IgD-negative memory B cell (primary cell): ENCODE measurements at regions not wholly inside any gene's neighbourhood (a gene's known extent, or its start where the extent isn't known, plus 50 kb on each side); places are given as distances from the start of the nearest gene placed in this dataset.
"Not testable (repeated sequence)": the region's sequence is repeated elsewhere in the genome, so short reads cannot be mapped to it uniquely, and the experiment has no call there.

Experiments used
- H3K27ac Mint-ChIP-seq, 3 donors: one replicate each; pipeline ENCODE4 v1.8.0; 2020 to 2022; ENCODE audit warnings: mild to moderate bottlenecking in 3 of 3, mixed read lengths in 3 of 3, moderate library complexity in 1 of 3
- H3K27me3 Mint-ChIP-seq: one replicate; pipeline ENCODE4 v1.8.0; 2021; ENCODE audit warnings: mixed read lengths
- H3K36me3 Mint-ChIP-seq: one replicate; pipeline ENCODE4 v1.8.0; 2020; ENCODE audit warnings: mild to moderate bottlenecking, mixed read lengths
- H3K4me1 Mint-ChIP-seq, 3 donors: one replicate each; pipeline ENCODE4 v1.8.0; 2020 to 2022; ENCODE audit warnings: mixed read lengths in 3 of 3, mild to moderate bottlenecking in 1 of 3
- H3K4me3 Mint-ChIP-seq, 4 donors: one replicate each; pipeline ENCODE4 v1.8.0; 2020 to 2022; ENCODE audit warnings: mild to moderate bottlenecking in 4 of 4, mixed read lengths in 4 of 4, moderate library complexity in 3 of 4
- H3K9me3 Mint-ChIP-seq, 3 donors: one replicate each; pipeline ENCODE4 v1.8.0; 2020 to 2021; ENCODE audit warnings: mixed read lengths in 3 of 3, mild to moderate bottlenecking in 1 of 3

DNA sequence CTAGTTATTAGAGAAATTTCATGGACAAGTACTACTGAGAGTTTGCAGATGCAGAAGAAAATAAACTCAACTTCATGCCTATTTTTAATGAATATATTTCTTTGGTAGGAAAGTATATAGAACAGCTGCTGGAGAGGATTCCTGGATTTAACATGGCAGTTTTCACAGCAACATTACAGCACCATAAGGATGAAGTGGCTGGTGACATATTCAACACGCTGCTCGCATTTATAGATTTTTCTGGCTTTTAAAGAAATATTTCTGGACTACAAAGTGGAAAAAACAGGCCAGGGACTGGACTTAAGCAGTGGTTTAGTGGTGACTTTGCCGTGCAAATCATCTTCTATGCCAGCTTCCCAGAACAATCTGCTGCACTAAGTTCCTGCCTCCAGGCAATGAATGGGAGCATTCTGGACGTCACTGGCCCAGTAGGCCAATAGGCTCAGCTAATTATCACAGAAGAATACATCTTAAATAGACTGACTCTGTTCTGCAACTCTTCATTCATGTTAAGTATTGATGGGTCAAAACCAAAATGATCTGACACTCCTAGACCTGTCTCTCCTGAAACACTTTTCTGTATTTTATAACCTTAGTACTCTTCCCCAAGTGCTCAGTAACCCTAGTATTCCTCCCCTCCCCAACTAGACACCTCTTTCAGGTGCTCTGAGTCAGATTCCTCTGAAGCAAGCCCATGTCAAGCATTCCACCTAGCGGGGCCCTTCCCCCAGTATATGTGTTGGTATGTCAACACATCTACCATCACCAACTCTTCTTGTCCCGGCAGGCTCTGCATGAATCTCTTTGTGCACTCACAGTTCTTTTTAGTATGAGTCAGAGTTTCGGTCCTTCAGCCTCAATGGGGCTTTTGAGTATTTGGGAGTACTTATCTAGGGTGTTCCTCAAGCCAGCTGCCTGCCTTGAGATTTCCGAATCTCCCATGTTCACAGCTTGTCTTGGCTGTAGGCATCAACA is 625.5 kb downstream of the CHSY3 start:
- Mint-ChIP-seq H3K4me1 (no peaks in the 10 kb centered on the region), H3K9me3 (no peaks in the 10 kb centered on the region), H3K27ac (no peak overlapping the region), H3K36me3 (no peaks in the 10 kb centered on the region), H3K4me3 (no peak overlapping the region), H3K27me3 (no peaks in the 10 kb centered on the region)

DNA sequence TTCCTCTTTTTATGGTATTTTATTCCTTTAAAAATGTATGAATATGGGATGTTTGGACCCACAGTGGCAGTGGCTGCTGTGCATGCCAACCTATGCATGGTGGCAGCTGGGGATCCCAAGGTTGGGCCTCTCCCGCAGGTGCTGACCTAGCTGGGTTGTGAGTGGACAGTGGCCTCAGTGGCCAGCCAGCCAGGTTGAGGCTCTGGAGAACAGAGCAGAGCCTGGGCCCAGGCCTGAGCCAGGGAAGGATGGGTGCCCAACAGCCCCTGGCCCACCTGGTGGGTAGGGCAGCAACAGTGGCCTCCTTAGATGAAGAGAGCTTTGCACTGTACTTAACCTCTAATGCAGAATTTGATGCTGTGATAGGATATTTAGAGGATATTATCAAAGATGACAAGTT is 624.8 kb downstream of the CHSY3 start:
- no peaks in the 10 kb centered on the region for H3K9me3 Mint-ChIP-seq
- no peaks in the 10 kb centered on the region for H3K27me3 Mint-ChIP-seq
- no peak overlapping the region for H3K27ac Mint-ChIP-seq
- no peaks in the 10 kb centered on the region for H3K36me3 Mint-ChIP-seq
- no peaks in the 10 kb centered on the region for H3K4me1 Mint-ChIP-seq
- H3K4me3 Mint-ChIP-seq = no peak overlapping the region

DNA sequence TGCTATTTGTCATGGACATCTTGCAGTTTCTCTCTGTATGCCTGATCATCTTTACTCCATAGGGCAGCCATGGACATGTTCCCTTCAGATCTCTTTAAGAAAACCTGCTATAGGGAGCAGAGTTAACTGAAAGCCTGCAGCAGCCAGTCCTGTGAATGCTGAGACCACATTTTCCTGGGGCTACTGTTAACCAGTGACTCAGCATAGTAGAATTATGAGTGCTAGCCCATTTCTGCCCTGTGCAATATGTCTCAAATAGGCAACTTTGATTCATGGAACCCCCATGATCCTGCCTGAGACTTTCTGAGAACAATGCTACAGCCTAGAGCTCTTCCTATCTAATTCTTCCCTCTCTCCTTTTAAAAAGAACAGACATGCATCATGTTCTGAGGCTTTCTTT is 624.2 kb downstream of the CHSY3 start:
- Mint-ChIP-seq H3K4me1 (no peaks in the 10 kb centered on the region), H3K27me3 (no peaks in the 10 kb centered on the region), H3K4me3 (peak overlapping the region in 1 of 4 donors; percentile 4), H3K36me3 (no peaks in the 10 kb centered on the region), H3K27ac (no peak overlapping the region), H3K9me3 (no peaks in the 10 kb centered on the region)

DNA sequence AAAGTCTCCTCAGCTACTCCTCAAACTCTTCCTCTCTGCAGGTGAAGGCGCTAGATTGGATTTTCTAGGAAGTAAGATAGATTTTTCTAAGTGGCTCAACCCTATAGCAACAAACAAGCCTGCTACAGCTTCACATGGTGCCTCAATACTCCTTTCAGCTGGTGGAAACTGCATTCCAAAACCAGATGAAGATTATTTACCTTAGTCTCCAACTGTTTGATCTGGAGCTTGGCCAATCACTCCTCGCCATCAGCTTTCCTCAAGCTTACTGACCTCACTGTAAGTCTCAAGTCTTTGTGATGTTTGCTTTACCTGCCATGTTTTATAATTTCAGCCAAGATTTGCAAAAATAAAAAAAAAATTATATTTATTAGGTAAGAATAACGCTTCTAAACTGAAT is 622.4 kb downstream of the CHSY3 start:
- peaks cover under 1% of the 10 kb centered on the region for H3K27me3 Mint-ChIP-seq
- H3K4me1 Mint-ChIP-seq = no peaks in the 10 kb centered on the region
- H3K36me3 Mint-ChIP-seq = no peaks in the 10 kb centered on the region
- H3K27ac Mint-ChIP-seq = no peak overlapping the region
- H3K9me3 Mint-ChIP-seq = peaks cover 0 to 3% (median 1%) of the 10 kb centered on the region in 3 donors
- no peak overlapping the region for H3K4me3 Mint-ChIP-seq

DNA sequence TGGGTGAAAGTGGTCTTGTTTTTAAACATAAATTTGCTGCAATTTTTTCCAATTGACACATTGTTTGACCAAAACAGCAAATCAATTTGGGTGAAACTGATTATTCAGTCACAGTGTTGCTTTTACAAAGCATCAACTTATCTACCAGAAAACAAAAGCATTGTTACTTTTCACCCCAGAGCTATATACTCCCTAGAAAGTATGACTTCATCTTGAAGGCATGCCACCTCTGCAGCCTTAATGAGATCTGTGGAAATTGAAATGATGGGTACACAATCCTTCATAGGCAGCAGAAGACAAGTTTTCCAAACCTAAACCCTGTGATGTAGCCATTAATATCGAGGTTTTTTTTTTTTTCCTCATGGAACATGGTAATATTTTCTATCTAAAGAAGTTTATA is 615.9 kb downstream of the CHSY3 start:
- peaks cover 0 to 2% (median 0%) of the 10 kb centered on the region in 3 donors for H3K4me1 Mint-ChIP-seq
- no peak overlapping the region for H3K4me3 Mint-ChIP-seq
- no peak overlapping the region for H3K27ac Mint-ChIP-seq
- H3K9me3 Mint-ChIP-seq = peaks cover 8 to 15% (median 8%) of the 10 kb centered on the region in 3 donors
- no peaks in the 10 kb centered on the region for H3K36me3 Mint-ChIP-seq
- H3K27me3 Mint-ChIP-seq = peaks cover 4% of the 10 kb centered on the region

DNA sequence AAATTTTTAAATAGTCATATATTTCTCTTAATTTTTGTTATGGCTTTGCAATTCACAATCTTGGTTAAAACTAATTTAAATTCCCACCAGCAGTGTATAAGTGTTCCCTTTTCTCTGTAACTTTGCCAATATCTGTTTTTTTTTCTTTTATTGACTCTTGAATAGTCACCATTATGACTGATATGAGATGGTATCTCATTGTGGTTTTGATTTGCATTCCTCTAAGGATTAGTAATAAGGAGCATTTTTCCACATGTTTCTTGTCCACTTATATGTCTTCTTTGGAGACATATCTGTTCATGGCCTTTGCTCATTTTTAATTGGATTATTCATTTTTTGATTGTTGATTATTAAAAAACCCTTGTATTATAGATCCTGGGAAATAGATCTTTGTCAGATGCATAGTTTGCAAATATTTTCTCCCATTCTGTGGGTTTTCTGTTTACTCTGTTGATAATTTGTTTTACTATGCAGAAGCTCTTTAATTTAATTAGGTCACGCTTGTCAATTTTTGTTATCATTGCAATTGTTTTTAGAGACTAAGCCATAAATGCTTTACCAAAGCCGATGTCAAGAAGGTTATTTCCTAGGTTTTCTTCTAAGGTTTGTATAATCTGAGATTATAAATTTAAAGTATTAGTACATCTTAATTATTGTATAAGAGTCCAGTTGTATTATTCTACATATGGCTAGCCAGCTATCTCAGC is 610.9 kb downstream of the CHSY3 start:
- no peak overlapping the region for H3K27ac Mint-ChIP-seq
- H3K4me1 Mint-ChIP-seq = no peaks in the 10 kb centered on the region
- no peaks in the 10 kb centered on the region for H3K36me3 Mint-ChIP-seq
- H3K4me3 Mint-ChIP-seq = no peak overlapping the region
- no peaks in the 10 kb centered on the region for H3K27me3 Mint-ChIP-seq
- peaks cover 7 to 10% (median 8%) of the 10 kb centered on the region in 3 donors for H3K9me3 Mint-ChIP-seq

DNA sequence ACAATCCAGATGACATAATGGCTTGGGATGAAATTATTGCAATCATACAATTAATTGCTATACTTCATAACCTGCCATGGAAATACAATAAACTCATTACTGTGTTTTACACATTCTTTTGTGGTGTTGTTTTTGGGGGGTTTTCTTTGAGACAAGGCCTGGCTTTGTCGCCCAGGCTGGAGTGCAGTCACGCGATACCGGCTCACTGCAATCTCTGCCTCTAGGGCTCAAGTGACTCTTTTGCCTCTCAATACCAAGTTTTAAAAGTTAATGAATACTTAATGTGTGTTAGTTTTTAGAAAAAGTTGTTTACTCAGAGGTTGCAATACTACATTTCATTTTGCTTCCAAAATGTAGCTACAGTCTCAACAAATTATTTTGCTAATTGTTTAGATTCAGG is 598.4 kb downstream of the CHSY3 start:
- no peaks in the 10 kb centered on the region for H3K4me1 Mint-ChIP-seq
- no peak overlapping the region for H3K4me3 Mint-ChIP-seq
- H3K27ac Mint-ChIP-seq = peak overlapping the region in 1 of 3 donors; percentile 43
- H3K9me3 Mint-ChIP-seq = peaks cover 0 to 5% (median 0%) of the 10 kb centered on the region in 3 donors
- H3K36me3 Mint-ChIP-seq = peaks cover 1% of the 10 kb centered on the region
- H3K27me3 Mint-ChIP-seq = no peaks in the 10 kb centered on the region

DNA sequence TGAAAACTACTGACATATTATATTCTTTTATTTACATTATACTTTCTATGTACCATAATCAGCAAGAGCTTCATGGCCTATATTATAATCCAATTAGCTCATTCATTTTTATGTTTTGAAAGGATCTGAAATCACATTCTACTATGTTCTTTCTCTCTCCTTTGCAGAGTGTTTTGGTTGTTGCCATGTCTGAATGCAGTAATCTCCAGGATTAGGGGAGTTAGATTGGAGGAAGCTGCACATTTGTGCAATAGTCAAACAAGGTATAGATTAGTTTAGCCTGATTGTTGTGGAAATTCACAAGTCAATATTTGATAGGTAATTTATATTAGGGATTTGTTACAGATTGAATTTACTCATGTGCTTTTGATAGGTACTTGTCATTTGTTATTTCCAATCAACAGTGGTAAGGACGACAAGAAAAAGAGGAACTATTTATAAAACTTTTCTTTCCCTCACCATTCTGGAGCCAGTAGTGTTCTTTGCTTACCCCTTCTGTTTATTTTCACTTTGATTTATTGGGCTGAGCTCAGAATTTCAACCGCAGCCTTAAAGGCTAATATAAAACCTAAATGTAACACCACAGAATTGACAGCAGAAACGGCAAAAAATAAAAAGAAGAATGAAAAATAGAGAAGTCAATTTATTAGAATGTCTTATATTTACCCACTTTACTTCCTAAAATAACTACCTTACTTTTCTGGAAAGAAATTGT is 597.0 kb downstream of the CHSY3 start:
- Mint-ChIP-seq H3K4me1 (no peaks in the 10 kb centered on the region), H3K27ac (no peak overlapping the region), H3K4me3 (no peak overlapping the region), H3K27me3 (no peaks in the 10 kb centered on the region), H3K36me3 (peaks cover 1% of the 10 kb centered on the region), H3K9me3 (peaks cover 0 to 5% (median 0%) of the 10 kb centered on the region in 3 donors)

DNA sequence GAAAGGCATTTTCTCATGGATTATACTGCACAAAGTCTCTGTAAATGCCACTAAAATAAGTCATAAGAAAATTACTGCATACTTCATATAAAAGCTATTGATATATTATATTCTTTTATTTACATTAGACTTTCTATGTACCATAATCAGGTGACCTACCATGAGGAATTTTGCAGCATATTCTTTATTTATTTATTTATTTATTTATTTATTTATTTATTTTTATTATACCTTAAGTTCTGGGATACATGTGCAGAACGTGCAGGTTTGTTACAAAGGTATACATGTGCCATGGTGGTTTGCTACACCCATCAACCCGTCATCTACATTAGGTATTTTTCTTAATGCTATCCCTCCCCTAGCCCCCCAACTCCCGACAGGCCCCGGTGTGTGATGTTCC is 596.2 kb downstream of the CHSY3 start:
- H3K4me3 Mint-ChIP-seq, H3K27ac Mint-ChIP-seq: not testable (repeated sequence)

DNA sequence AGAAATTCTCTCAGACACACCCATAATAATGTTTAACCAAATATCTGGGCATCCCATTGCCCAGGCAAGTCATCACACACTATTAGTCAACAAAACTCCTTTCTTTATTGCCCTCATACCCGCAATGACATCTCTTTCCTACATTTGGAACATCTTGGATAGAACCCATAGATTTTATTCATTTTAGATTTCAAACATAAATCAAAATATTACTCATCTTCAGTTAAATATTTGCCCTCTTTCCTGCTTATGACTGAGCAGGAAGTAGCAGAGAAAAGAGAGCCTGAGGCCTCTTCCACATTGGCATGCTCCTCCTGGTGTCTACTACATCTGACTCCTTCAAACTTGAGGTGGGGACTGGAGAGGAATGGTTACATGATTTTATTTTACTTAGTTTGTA is 592.0 kb downstream of the CHSY3 start:
- Mint-ChIP-seq H3K9me3 (peaks cover 1 to 13% (median 8%) of the 10 kb centered on the region in 3 donors), H3K27ac (no peak overlapping the region), H3K4me1 (no peaks in the 10 kb centered on the region)

More for the DNA sequence above, 596.2 kb downstream of the CHSY3 start:
- H3K27me3 Mint-ChIP-seq, H3K9me3 Mint-ChIP-seq, H3K4me1 Mint-ChIP-seq, H3K36me3 Mint-ChIP-seq: not testable (repeated sequence)

DNA sequence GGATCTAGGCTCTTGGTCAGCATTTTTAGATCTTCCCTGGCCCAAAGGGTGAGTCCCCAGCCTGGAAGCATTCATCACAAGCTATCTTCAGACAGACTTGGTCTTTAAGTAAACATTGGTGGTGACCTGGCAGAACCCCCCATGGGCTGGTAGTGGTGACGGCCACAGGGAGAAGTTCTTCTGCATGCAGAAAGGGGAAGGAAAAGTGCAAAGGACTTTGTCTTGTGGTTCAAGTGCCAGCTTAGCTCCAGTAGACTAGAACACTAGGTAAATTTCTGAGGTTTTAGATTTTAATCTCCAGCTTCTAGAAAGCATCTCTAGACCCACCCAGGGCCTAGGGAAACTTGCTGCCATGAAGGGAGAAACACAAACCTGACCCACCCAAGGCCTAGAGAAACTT is 584.0 kb downstream of the CHSY3 start:
- H3K9me3 Mint-ChIP-seq = peaks cover 0 to 9% (median 1%) of the 10 kb centered on the region in 3 donors
- peaks cover 2% of the 10 kb centered on the region for H3K27me3 Mint-ChIP-seq
- H3K4me1 Mint-ChIP-seq = no peaks in the 10 kb centered on the region
- H3K36me3 Mint-ChIP-seq = no peaks in the 10 kb centered on the region
- H3K4me3 Mint-ChIP-seq = no peak overlapping the region
- no peak overlapping the region for H3K27ac Mint-ChIP-seq

More for the DNA sequence above, 592.0 kb downstream of the CHSY3 start:
- Mint-ChIP-seq H3K27me3 (no peaks in the 10 kb centered on the region), H3K4me3 (peak overlapping the region in 1 of 4 donors; percentile 33), H3K36me3 (no peaks in the 10 kb centered on the region)

DNA sequence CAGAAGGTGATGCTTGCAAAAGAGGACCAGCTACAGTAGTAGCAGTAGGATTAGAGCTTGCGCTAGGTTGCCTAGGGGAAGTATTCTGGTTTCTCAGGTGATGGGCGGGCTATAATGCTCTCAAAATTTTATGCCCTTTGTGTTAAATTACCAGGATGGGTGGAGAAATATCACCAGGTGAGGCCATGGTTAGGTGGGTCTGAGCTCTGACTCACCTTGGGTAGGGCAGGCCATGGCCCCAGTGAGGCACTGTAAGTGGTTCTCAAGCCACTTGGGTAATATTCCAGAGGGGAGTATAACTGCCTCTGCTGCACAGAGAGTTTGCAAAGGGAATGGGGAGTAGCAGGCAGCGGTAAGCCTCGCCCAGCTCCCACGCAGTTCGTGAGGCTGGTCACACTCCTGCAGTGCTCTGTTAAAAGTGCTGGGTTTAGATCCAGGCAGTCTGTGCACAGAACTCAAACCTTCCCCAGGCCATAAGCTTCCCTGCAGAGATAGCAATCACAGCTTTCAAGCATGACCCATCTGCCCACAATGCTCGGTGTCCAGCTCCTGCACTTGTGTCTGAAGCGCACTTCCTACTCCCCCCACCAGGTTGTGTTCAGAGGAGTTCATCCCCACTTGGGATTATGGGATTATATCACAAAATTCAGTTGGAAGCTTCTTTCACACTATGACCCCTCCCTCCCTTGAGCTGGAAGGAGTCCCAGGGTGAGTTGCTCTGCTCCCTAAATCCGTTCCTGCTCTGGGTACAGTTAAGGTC is 575.0 kb downstream of the CHSY3 start:
- Mint-ChIP-seq H3K27ac (no peak overlapping the region), H3K27me3 (no peaks in the 10 kb centered on the region), H3K9me3 (peaks cover 0 to 10% (median 9%) of the 10 kb centered on the region in 3 donors), H3K36me3 (no peaks in the 10 kb centered on the region), H3K4me1 (peaks cover 0 to under 1% (median 0%) of the 10 kb centered on the region in 3 donors), H3K4me3 (peak overlapping the region in 1 of 4 donors; percentile 18)

DNA sequence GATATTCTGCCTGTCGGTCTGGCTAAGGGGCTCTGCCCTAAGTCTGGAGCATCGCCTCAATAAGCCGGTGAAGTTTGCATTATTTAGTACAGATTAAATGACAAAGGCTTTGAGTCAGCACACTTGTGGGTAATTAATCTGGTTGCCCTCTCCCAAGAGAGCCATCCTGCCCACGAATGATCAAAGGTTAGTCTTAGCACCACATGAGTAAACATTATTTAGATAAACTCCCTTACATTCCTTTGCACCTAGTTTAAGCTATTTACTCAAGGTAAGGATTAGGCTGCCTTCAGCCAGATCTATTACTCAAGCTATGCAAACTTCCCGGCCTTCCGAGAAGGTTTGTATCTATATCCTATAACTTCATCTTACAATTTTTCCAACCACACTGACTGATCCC is 572.1 kb downstream of the CHSY3 start:
- H3K4me3 Mint-ChIP-seq = peak overlapping the region in 1 of 4 donors; percentile 51
- no peaks in the 10 kb centered on the region for H3K27me3 Mint-ChIP-seq
- no peaks in the 10 kb centered on the region for H3K36me3 Mint-ChIP-seq
- no peak overlapping the region for H3K27ac Mint-ChIP-seq
- peaks cover under 1 to 22% (median 14%) of the 10 kb centered on the region in 3 donors for H3K9me3 Mint-ChIP-seq
- H3K4me1 Mint-ChIP-seq = peaks cover 0 to 2% (median 0%) of the 10 kb centered on the region in 3 donors

DNA sequence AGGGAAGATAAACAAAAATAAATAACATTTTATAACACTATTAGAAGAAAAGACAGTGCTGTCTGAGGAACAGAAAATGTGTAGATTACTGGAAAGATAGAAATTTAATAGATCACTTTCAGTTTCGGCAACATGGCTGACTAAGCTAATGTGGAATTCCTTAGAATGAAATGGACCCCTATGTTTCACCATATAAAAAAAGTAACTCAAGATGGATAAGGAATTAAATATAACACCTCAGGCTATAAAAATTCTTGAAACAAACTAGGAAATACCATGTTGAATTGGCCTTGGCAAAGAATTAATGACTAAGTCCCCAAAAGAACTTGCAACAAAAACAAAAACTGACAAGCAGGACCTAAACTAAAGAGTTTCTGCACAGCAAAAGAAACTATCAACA is 558.3 kb downstream of the CHSY3 start:
- no peak overlapping the region for H3K4me3 Mint-ChIP-seq
- no peaks in the 10 kb centered on the region for H3K4me1 Mint-ChIP-seq
- H3K9me3 Mint-ChIP-seq = peaks cover 2 to 11% (median 8%) of the 10 kb centered on the region in 3 donors
- H3K36me3 Mint-ChIP-seq = no peaks in the 10 kb centered on the region
- H3K27me3 Mint-ChIP-seq = no peaks in the 10 kb centered on the region
- no peak overlapping the region for H3K27ac Mint-ChIP-seq
